ENCODE measurements at regions not wholly inside any gene's neighbourhood (a gene's known extent, or its start where the extent isn't known, plus 50 kb on each side); places are given as distances from the start of the nearest gene placed in this dataset.

DNA sequence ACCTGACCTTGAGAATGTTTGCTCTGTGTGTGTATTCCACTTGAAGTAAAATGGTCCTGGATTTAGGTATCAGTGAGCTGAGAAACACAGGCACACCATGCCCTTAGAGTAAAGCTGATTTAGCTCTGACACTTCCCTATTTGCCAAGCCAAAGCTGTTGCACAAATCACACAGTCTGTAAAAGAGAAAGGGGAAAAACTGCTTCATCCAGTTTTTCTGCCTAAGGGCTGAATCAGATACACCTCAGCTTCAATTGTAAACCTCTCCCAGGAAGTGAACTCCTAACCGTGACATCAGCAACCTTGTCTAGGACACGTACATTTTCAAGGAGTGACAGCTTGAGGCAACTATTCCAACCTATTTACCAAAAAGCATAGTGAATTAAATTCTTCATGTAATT is 150.4 kb downstream of the NR4A2 start:
- no peak for TF ChIP-seq TAF1 (IDR thresholded peaks at IDR 0.05; ENCODE audit: low read depth, low read length)
- TF ChIP-seq, protein P1, sequence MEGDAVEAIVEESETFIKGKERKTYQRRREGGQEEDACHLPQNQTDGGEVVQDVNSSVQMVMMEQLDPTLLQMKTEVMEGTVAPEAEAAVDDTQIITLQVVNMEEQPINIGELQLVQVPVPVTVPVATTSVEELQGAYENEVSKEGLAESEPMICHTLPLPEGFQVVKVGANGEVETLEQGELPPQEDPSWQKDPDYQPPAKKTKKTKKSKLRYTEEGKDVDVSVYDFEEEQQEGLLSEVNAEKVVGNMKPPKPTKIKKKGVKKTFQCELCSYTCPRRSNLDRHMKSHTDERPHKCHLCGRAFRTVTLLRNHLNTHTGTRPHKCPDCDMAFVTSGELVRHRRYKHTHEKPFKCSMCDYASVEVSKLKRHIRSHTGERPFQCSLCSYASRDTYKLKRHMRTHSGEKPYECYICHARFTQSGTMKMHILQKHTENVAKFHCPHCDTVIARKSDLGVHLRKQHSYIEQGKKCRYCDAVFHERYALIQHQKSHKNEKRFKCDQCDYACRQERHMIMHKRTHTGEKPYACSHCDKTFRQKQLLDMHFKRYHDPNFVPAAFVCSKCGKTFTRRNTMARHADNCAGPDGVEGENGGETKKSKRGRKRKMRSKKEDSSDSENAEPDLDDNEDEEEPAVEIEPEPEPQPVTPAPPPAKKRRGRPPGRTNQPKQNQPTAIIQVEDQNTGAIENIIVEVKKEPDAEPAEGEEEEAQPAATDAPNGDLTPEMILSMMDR (IDR thresholded peaks at IDR 0.05; ENCODE audit: control extremely low read depth in 1 of 3, insufficient read depth in 1 of 3, low read depth in 1 of 3, low read length in 3 of 3), result no peak
- TF ChIP-seq RXRA (IDR thresholded peaks at IDR 0.05; ENCODE audit: insufficient read depth, low read depth, low read length), result no peak
- no peak for TF ChIP-seq EP300 (IDR thresholded peaks at IDR 0.05; ENCODE audit: borderline replicate concordance in 1 of 2, low read depth in 2 of 2, low read length in 2 of 2)
- TF ChIP-seq EZH2 (IDR thresholded peaks at IDR 0.05; ENCODE audit: low read depth, low read length, severe bottlenecking), result no peak
- TF ChIP-seq RBBP5 (IDR thresholded peaks at IDR 0.05; ENCODE audit: borderline replicate concordance, low read depth, low read length), result no peak
- TF ChIP-seq GTF2F1 (IDR thresholded peaks at IDR 0.05; ENCODE audit: borderline replicate concordance, low read depth, low read length), result no peak
- no peak for TF ChIP-seq HDAC2 (IDR thresholded peaks at IDR 0.05; ENCODE audit: borderline replicate concordance in 1 of 2, low read depth in 2 of 2, low read length in 2 of 2)

Data from H1 (cell line).